ENCODE measurements at regions not wholly inside any gene's neighbourhood (a gene's known extent, or its start where the extent isn't known, plus 50 kb on each side); places are given as distances from the start of the nearest gene placed in this dataset.
"Not testable (repeated sequence)": the region's sequence is repeated elsewhere in the genome, so short reads cannot be mapped to it uniquely, and the experiment has no call there.

GRCh38 chr3:102722317-102722716 is 287.5 kb downstream of the ZPLD1 start:
- no peaks in the 10 kb centered on the region for H3K9me3 ChIP-seq
- H3K27ac ChIP-seq, result no peak overlapping the region
- H3K4me1 ChIP-seq, result no peaks in the 10 kb centered on the region
- WGBS, 2 donors, result 46 to 66% methylated on average over 2 of the region's 2 CpGs
- H3K27me3 ChIP-seq, result no peaks in the 10 kb centered on the region
- H3K36me3 ChIP-seq, result no peaks in the 10 kb centered on the region
- no peak for DNase-seq
- no peak overlapping the region for H3K4me3 ChIP-seq (replicated peaks in 1 of 3)
- intact Hi-C loops (cut with DNase I), result no loop called here
- TF ChIP-seq CTCF (IDR thresholded peaks at IDR 0.05) (no peak), POLR2A (IDR thresholded peaks at IDR 0.05) (no peak)

DNA sequence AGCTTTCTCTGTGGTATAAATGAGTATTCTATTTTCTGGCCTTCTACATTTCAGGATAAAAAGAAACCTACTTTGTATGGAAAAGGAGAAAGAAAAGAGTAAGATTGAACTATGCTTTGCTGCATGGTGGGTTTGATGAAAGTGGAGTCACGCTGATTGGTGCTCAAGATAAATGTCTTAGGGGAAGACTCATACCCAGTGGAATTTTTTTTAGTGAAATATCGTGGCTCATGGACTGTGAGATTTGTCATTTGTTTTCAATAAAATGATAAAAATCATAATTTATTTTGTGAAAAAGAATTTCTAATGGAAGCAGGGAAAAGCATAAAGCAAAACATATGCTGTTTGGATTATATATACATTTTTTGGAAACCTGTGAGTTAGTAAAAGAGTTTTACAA is 292.5 kb downstream of the ZPLD1 start:
- WGBS, 2 donors, result 87% methylated on average over 2 of the region's 2 CpGs
- no peak for TF ChIP-seq CTCF (IDR thresholded peaks at IDR 0.05)
- TF ChIP-seq POLR2A (IDR thresholded peaks at IDR 0.05), result no peak
- intact Hi-C loops (cut with DNase I), result no loop called here

DNA sequence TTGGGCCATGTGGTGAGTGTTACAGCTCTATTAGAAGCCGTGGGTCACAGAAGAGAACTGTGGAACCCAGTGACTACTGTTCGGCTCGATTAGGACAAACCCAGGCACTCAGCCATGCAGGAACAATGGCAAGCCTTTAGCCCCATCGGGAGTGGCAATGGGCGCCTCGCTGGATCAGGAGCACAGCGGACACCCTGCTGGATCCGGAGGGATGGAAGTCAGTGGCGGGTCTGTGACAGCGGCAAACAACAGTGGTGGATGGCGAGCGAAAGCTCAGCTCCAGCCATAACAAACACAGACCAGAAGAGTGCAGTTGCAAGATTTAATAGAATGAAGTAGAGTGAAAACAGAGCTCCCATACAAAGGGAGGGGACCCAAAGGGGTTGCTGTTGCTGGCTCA is 297.8 kb downstream of the ZPLD1 start:
- H3K4me3 ChIP-seq (replicated peaks in 1 of 3); DNase-seq; H3K27ac ChIP-seq; H3K4me1 ChIP-seq; H3K9me3 ChIP-seq; H3K36me3 ChIP-seq; intact Hi-C loops (cut with DNase I); H3K27me3 ChIP-seq: not testable (repeated sequence)
- WGBS, 2 donors, result 94 to 95% methylated on average over 12 of the region's 12 CpGs

More for the DNA sequence above, 292.5 kb downstream of the ZPLD1 start:
- H3K4me1 ChIP-seq, result no peaks in the 10 kb centered on the region
- H3K4me3 ChIP-seq (replicated peaks in 1 of 3), result no peak overlapping the region
- no peaks in the 10 kb centered on the region for H3K9me3 ChIP-seq
- H3K36me3 ChIP-seq, result no peaks in the 10 kb centered on the region
- DNase-seq, result no peak
- H3K27me3 ChIP-seq, result no peaks in the 10 kb centered on the region
- H3K27ac ChIP-seq, result no peak overlapping the region

DNA sequence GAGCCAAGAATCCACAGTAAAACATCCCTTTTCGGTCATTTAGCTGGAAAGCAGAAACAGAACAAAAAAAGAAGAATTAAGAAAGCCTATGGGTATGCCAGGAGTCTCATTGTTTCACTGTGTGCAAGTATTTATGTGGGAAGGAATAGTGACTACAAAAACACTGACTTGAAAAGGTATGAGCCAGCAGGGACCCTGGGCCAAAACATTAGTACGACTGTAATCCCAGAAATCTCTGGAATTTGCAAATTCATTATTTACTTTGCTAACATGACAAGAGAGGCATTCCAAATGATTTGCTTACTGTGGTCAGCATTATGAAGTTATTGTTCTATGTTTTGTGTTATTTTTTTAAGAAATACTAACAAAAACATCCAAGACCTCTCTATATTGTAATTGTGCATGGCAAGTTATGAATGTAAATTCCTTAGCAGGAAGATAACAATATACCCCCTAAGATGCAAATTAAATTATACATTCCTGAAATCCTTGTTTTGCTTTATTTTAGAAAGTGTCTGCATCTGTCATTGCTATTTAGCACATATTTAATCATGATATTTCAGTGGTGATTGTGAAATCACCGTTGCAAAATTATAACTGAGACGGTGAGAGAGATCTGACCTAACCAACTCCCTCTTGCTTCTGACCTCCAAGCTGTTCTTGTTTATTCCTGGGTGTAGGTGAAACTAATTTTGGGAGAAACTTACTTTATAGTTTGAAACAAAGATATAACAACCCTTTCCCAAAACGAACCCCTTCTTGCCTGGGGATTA is 299.2 kb downstream of the ZPLD1 start:
- Histone ChIP-seq H3K36me3 (no peaks in the 10 kb centered on the region), H3K4me3 (replicated peaks in 1 of 3) (no peak overlapping the region), H3K27ac (no peak overlapping the region), H3K4me1 (no peaks in the 10 kb centered on the region), H3K9me3 (no peaks in the 10 kb centered on the region), H3K27me3 (no peaks in the 10 kb centered on the region)
- no peak for DNase-seq
- intact Hi-C loops (cut with DNase I), result no loop called here
- 58 to 71% methylated on average over 5 of the region's 5 CpGs for WGBS, 2 donors
- no peak for TF ChIP-seq CTCF (IDR thresholded peaks at IDR 0.05)
- no peak for TF ChIP-seq POLR2A (IDR thresholded peaks at IDR 0.05)

- 95 to 98% methylated on average over 1 of the region's 1 CpG for WGBS, 2 donors
- H3K27ac ChIP-seq, result no peak overlapping the region
- intact Hi-C loops (cut with DNase I), result no loop called here
Measured at GRCh38 chr3:102735311-102735710, 300.5 kb downstream of the ZPLD1 start.

More at GRCh38 chr3:102735311-102735710, 300.5 kb downstream of the ZPLD1 start:
- Histone ChIP-seq H3K9me3 (no peaks in the 10 kb centered on the region), H3K4me3 (replicated peaks in 1 of 3) (no peak overlapping the region), H3K4me1 (no peaks in the 10 kb centered on the region), H3K36me3 (no peaks in the 10 kb centered on the region), H3K27me3 (no peaks in the 10 kb centered on the region)
- no peak for TF ChIP-seq POLR2A (IDR thresholded peaks at IDR 0.05)
- no peak for TF ChIP-seq CTCF (IDR thresholded peaks at IDR 0.05)
- DNase-seq, result no peak
